Cardiac fibroblast (primary cell): ENCODE measurements at regions not wholly inside any gene's neighbourhood (a gene's known extent, or its start where the extent isn't known, plus 50 kb on each side); places are given as distances from the start of the nearest gene placed in this dataset.

ENCODE experiments used
- DNase-seq, 2 donors: peaks; one replicate each; pipeline versions ENCODE4 v3.0.0 to v3.0.0-alpha.2; 2010; ENCODE audit warnings: low read depth in 2 of 2
- H3K4me3 ChIP-seq, 2 donors: replicated peaks in 1 of 2; 1 replicate in 1 of 2; 2 replicates in 1 of 2; pipeline ENCODE4 v1.5.1; 2011; ENCODE audit warnings: low read depth in 2 of 2, low read length in 2 of 2, mild to moderate bottlenecking in 2 of 2, moderate library complexity in 1 of 2
- TF ChIP-seq, protein P1 (sequence below): IDR thresholded peaks from one replicate; pipeline ENCODE4 v1.5.1; 2011; ENCODE audit warnings: low read depth, mild to moderate bottlenecking, low read length, inconsistent platforms

DNA sequence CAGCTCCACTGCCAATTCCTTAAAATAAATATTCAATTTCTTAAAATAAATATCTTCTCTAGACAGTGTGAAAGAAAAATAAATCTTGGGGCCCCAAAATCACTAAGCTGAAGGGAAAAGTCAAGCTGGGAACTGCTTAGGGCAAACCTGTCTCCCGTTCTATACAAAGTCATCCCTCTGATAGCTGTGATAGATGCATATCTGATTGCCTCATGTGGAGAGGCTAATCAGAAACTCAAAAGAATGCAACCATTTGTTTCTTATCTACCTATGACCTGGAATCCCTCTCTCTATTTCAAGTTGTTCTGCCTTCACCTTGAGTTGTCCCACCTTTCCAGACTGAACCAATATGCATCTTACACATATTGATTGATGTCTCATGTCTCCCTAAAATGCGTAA, 889.8 kb downstream of the TRHDE start:
- TF ChIP-seq, protein P1, sequence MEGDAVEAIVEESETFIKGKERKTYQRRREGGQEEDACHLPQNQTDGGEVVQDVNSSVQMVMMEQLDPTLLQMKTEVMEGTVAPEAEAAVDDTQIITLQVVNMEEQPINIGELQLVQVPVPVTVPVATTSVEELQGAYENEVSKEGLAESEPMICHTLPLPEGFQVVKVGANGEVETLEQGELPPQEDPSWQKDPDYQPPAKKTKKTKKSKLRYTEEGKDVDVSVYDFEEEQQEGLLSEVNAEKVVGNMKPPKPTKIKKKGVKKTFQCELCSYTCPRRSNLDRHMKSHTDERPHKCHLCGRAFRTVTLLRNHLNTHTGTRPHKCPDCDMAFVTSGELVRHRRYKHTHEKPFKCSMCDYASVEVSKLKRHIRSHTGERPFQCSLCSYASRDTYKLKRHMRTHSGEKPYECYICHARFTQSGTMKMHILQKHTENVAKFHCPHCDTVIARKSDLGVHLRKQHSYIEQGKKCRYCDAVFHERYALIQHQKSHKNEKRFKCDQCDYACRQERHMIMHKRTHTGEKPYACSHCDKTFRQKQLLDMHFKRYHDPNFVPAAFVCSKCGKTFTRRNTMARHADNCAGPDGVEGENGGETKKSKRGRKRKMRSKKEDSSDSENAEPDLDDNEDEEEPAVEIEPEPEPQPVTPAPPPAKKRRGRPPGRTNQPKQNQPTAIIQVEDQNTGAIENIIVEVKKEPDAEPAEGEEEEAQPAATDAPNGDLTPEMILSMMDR = no peak
- DNase-seq = no peak
- H3K4me3 ChIP-seq = no peak overlapping the region

DNA sequence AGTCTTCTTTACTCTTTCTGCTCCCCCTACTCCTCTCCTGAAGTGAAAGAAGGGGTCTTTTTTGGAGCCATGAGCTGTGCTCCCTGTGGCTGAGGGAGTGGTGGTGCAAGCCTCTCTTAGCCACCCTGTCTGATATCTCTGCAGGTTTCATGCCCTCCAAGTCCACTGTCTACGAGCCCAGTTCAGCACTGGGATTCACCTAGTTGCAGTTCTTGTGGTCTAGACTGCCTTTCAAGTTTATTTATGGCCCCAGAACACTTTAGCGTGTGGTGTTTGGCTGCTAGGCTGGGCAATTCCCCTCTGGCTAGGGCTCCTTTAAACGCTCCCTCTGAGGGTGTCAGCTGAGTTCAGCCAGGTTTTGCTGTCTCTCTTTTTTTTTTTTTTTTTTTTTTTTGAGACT, 908.6 kb downstream of the TRHDE start:
- H3K4me3 ChIP-seq = no peak overlapping the region
- TF ChIP-seq, protein P1 = no peak
- DNase-seq = no peak

DNA sequence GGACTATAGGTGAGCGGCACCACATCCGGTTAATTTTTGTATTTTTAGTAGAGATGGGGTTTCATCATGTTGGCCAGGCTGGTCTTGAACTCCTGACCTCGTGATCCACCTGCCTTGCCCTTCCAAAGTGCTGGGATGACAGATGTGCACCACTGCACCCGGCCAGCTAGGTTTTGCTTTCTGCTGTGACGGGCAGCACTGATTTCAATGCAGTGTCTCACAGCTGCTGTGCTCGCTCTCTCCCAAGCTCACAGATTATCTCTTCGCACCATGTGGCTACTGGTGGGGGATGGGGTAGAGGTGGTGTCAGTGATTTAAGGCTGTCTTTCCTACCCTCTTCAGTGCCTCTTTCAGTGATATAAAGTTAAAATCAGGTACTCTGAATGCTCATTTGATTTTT, 909.1 kb downstream of the TRHDE start:
- TF ChIP-seq, protein P1 = no peak
- DNase-seq = no peak
- no peak overlapping the region for H3K4me3 ChIP-seq

DNA sequence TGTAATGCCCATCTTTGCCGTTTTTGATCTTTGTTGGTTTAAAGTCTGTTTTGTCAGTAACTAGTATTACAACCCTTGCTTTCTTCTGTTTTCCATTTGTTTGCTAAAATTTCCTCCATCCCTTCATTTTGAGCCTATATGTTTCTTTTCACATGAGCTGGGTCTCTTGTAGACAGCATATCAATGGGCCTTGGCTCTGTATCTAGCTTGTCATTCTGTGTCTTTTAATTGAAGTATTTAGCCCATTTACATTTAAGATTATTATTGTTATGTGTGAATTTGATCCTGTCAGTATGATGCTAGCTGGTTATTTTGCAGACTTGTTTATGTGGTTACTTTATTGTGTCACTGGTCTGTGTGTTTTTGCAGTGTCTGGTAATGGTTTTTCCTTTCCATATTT, 913.2 kb downstream of the TRHDE start:
- no peak overlapping the region for H3K4me3 ChIP-seq

DNA sequence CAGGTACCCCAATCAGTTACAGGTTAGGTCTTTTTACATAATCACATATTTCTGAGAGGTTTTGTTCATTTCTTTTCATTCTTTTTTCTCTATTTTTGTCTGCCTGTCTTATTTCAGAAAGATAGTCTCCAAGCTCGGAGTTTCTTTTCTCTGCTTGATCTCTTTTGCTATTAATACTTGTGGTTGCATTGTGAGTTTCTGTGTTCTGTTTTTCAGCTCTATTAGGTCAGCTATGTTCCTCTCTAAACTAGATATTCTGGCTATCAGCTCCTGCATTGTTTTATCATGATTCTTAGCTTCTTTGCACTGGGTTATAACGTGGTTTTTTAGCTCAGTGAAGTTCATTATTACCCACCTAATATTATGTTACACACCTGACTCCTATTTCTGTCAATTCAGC, 914.1 kb downstream of the TRHDE start:
- no peak overlapping the region for H3K4me3 ChIP-seq
- TF ChIP-seq, protein P1 = no peak
- no peak for DNase-seq

More for the DNA sequence above, 913.2 kb downstream of the TRHDE start:
- no peak for DNase-seq
- TF ChIP-seq, protein P1 = no peak

DNA sequence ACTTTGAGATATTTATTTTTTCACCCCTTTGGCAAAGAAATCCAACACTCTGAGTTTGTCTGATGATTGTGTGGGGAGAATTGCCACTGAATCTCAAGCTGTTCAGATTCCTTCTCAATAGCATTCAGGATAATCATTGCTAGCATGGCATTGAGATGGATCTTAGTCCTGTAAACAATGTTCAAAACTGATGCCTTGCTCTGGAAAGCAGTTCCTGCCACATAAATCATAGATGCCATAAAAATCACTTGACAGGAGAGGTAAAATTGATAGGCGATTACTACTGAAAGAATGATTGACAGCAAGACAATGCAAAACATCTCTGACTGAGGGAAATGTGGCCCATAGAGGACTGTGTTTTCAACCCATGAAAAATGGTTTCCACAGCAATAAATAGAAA, 915.6 kb downstream of the TRHDE start:
- no peak for DNase-seq
- TF ChIP-seq, protein P1 = no peak
- H3K4me3 ChIP-seq = no peak overlapping the region

DNA sequence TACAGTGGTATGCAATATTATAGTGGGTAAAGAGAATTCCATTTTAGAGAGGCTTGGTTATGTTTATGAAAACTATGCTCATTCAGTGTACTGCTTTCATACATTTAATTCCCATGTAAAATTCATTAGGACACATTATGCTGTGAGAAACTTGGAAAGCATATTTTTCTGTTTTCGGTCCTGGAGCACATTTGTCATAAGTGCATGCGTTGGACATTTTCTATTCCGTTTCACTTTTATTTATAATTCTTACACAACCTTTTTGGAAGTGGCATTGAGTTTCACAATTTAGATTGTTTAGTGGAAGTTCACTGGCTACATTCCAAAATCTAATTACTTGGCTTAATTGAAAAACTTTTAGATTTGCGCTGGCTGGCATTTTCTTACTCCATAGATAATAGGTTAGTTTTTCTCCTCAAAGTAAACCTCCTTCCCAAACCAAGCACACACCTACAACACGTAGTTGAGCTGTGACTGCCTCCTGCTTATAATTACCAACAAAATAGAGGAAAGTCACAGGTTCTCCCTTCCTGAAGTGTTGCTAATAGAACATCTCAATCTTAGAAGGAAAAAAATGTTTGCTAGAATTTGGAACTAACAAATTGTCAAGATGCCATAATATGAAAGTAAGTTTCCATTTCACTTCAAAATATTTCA, 938.5 kb downstream of the TRHDE start:
- H3K4me3 ChIP-seq = no peak overlapping the region
- TF ChIP-seq, protein P1 = no peak
- DNase-seq = no peak
